ENCODE measurements at regions not wholly inside any gene's neighbourhood (a gene's known extent, or its start where the extent isn't known, plus 50 kb on each side); places are given as distances from the start of the nearest gene placed in this dataset.
"Not testable (repeated sequence)": the region's sequence is repeated elsewhere in the genome, so short reads cannot be mapped to it uniquely, and the experiment has no call there.

GRCh38 chr5:99586878-99587277 lies 658.1 kb upstream of the CHD1 start:
- H3K36me3 ChIP-seq (ENCODE audit: control insufficient read depth in 1 of 2, insufficient read depth in 2 of 2, low read length in 2 of 2) = no peaks in the 10 kb centered on the region
- ATAC-seq (no peak), DNase-seq (ENCODE audit: low read depth, low spot score) (no peak)
- BruUV-seq (replicated peaks) = no TSS peak
- no peak for TF ChIP-seq EGR1 (IDR thresholded peaks at IDR 0.05; ENCODE audit: low read depth)
- TF ChIP-seq YY1 (IDR thresholded peaks at IDR 0.05; ENCODE audit: extremely low read depth, insufficient replicate concordance, low read depth, low read length) = no peak
- no peak for TF ChIP-seq ELF1 (IDR thresholded peaks at IDR 0.05; ENCODE audit: borderline replicate concordance, low read depth)
- no peak for TF ChIP-seq FOSL1 (IDR thresholded peaks at IDR 0.05; ENCODE audit: low read depth)
- TF ChIP-seq ATF3 (IDR thresholded peaks at IDR 0.05) = no peak
- no peak for TF ChIP-seq EZH2phosphoT487 (IDR thresholded peaks at IDR 0.05; ENCODE audit: borderline replicate concordance)
- TF ChIP-seq EZH2 (IDR thresholded peaks at IDR 0.05) = no peak
- TF ChIP-seq CBX3 (IDR thresholded peaks at IDR 0.05; ENCODE audit: low read depth) = no peak
- no peak for TF ChIP-seq MAX (IDR thresholded peaks at IDR 0.05)
- TF ChIP-seq ZFX (IDR thresholded peaks at IDR 0.05) = no peak
- no peak for TF ChIP-seq POLR2AphosphoS5 (IDR thresholded peaks at IDR 0.05; ENCODE audit: low read depth, low read length)
- TF ChIP-seq REST (IDR thresholded peaks at IDR 0.05; ENCODE audit: low read depth) = no peak
- TF ChIP-seq JUND (IDR thresholded peaks at IDR 0.05) = no peak
- no peak for TF ChIP-seq RAD21 (IDR thresholded peaks at IDR 0.05; ENCODE audit: low read depth)
- TF ChIP-seq TCF7L2 (IDR thresholded peaks at IDR 0.05; ENCODE audit: borderline replicate concordance, extremely low read depth, insufficient read depth, insufficient read length) = no peak
- no peak for TF ChIP-seq ZBTB33 (IDR thresholded peaks at IDR 0.05; ENCODE audit: extremely low read depth, insufficient replicate concordance, low read length)
- no peak for TF ChIP-seq SRF (IDR thresholded peaks at IDR 0.05; ENCODE audit: low read depth)
- TF ChIP-seq ZNF274 (IDR thresholded peaks at IDR 0.05; ENCODE audit: low read depth, low read length) = no peak
- TF ChIP-seq CEBPB (IDR thresholded peaks at IDR 0.05; ENCODE audit: low read depth) = no peak
- no peaks in the 10 kb centered on the region for H3K27me3 ChIP-seq (ENCODE audit: insufficient read depth, low read length)
- H2AFZ ChIP-seq (ENCODE audit: low read depth, low read length, poor library complexity, severe bottlenecking) = no peak overlapping the region
- ChIA-PET POLR2A (no interaction called here), RAD21 (ENCODE audit: low non-redundant PET in 1 of 2, low total read pairs in 2 of 2, uncharacterized antibody in 2 of 2, unreplicated experiment in 2 of 2) (no interaction called here), CTCF (no interaction called here)
- no peaks in the 10 kb centered on the region for H4K20me1 ChIP-seq (ENCODE audit: insufficient read depth)
- intact Hi-C loops (cut with micrococcal nuclease) = no loop called here
- H3K79me2 ChIP-seq (ENCODE audit: insufficient read depth, low read length) = no peaks in the 10 kb centered on the region
- no peak overlapping the region for H3K4me3 ChIP-seq (replicated peaks in 1 of 2; ENCODE audit: low read depth in 1 of 2, low read length in 2 of 2)
- H3K4me1 ChIP-seq (ENCODE audit: control insufficient read depth in 1 of 2, insufficient read depth in 2 of 2, low read length in 2 of 2) = no peaks in the 10 kb centered on the region
- H3K9ac ChIP-seq (ENCODE audit: low read length) = no peak overlapping the region
- H3K27ac ChIP-seq (ENCODE audit: low read depth, low read length) = no peak overlapping the region
- H3K9me2 ChIP-seq (ENCODE audit: insufficient read depth) = no peaks in the 10 kb centered on the region
- no peaks in the 10 kb centered on the region for H3K9me3 ChIP-seq (ENCODE audit: control insufficient read depth in 1 of 2, insufficient read depth in 1 of 2, low read depth in 1 of 2, low read length in 2 of 2)
- no peak overlapping the region for H3K4me2 ChIP-seq (ENCODE audit: low read length)

GRCh38 chr5:99581204-99581603 lies 652.4 kb upstream of the CHD1 start:
- CTCF ChIA-PET; BruUV-seq (replicated peaks): not testable (repeated sequence)

More at GRCh38 chr5:99581204-99581603, 652.4 kb upstream of the CHD1 start:
- H4K20me1 ChIP-seq (ENCODE audit: insufficient read depth); ATAC-seq; POLR2A ChIA-PET; H3K4me3 ChIP-seq (replicated peaks in 1 of 2; ENCODE audit: low read depth in 1 of 2, low read length in 2 of 2); H3K27ac ChIP-seq (ENCODE audit: low read depth, low read length); H3K36me3 ChIP-seq (ENCODE audit: control insufficient read depth in 1 of 2, insufficient read depth in 2 of 2, low read length in 2 of 2); H2AFZ ChIP-seq (ENCODE audit: low read depth, low read length, poor library complexity, severe bottlenecking); RAD21 ChIA-PET (ENCODE audit: low non-redundant PET in 1 of 2, low total read pairs in 2 of 2, uncharacterized antibody in 2 of 2, unreplicated experiment in 2 of 2); H3K27me3 ChIP-seq (ENCODE audit: insufficient read depth, low read length); H3K4me2 ChIP-seq (ENCODE audit: low read length); DNase-seq (ENCODE audit: low read depth, low spot score); H3K9me2 ChIP-seq (ENCODE audit: insufficient read depth); H3K9me3 ChIP-seq (ENCODE audit: control insufficient read depth in 1 of 2, insufficient read depth in 1 of 2, low read depth in 1 of 2, low read length in 2 of 2); H3K4me1 ChIP-seq (ENCODE audit: control insufficient read depth in 1 of 2, insufficient read depth in 2 of 2, low read length in 2 of 2); intact Hi-C loops (cut with micrococcal nuclease); H3K79me2 ChIP-seq (ENCODE audit: insufficient read depth, low read length); H3K9ac ChIP-seq (ENCODE audit: low read length): not testable (repeated sequence)
